ENCODE measurements at regions not wholly inside any gene's neighbourhood (a gene's known extent, or its start where the extent isn't known, plus 50 kb on each side); places are given as distances from the start of the nearest gene placed in this dataset.

DNA sequence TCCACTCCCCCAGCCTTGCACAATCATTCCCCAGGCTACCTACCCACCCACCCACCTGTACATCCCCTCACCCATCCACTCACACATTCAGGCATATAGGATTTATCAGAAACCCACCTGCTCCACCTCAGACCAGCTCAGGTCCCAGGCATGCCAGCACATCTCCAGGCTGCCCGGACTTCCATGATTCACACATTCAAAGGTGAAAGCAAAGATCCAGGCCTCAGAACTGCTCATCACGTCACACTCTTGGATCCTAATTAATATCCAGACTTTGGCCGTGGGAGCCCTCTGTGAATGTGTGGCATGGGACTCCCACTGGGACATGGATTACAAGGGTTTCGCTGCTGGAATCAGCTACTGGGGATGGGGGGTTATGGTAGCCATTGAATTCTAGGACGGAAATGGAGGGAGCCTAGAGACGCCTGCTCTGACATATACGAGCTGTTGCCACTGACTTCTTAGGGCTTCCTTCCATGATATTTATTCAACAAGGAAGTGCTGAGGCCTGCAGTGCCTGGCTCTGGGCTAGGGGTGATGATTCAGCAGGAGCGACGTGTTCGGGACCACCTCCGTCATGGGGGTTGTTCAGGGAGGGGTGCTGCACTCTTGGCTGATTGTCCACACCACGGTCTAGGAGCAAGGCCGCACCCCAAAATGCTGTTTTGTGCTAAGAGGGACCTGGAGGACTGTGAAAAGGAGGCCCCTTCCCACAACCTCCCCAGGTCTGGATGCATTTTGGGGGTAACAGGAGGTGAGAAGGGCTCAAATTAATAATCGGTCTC, 56.9 kb upstream of the ADRA2C start:
- TF ChIP-seq POLR2AphosphoS5 (IDR thresholded peaks at IDR 0.05) (no peak), CTCF (IDR thresholded peaks at IDR 0.05) (no peak)

All from sigmoid colon (tissue), 4 donors.